IMR-90 (cell line): ENCODE measurements at regions not wholly inside any gene's neighbourhood (a gene's known extent, or its start where the extent isn't known, plus 50 kb on each side); places are given as distances from the start of the nearest gene placed in this dataset.

Experiments used
- ATAC-seq: fragments of 200-7000 bp; cut with Tn5 transposase; 2 replicates; pipeline ENCODE4 v1.9.1; 2020; ENCODE audit warnings: low read depth, mild to moderate bottlenecking, moderate library complexity
- BruUV-seq: library from RNA; stranded (reverse); fragments of 400-500 nt; replicated peaks from 2 replicates; lab custom pipeline; 2021; lab: Mats Ljungman, UMichigan
- CTCF ChIA-PET: fragments of 300-600 bp; formaldehyde crosslinking; extraction: SDS; loops from one replicate; lab custom pipeline; 2021; ENCODE audit warnings: antibody characterized with exemption; lab: Yijun Ruan, JAX
- POLR2A ChIA-PET: fragments of 300-600 bp; sonication (Branson Sonifier 250); formaldehyde crosslinking; loops from one replicate; lab custom pipeline; 2022; ENCODE audit warnings: antibody characterized with exemption; ENCODE audit not compliant: unreplicated experiment; lab: Charles Lee
- DNase-seq: peaks from one replicate; pipeline ENCODE4 v3.0.0; 2013
- H2AFZ ChIP-seq: replicated peaks from 2 replicates; pipeline ENCODE3; 2013; ENCODE audit warnings: low read length, mild to moderate bottlenecking; ENCODE audit not compliant: poor library complexity
- H2AK5ac ChIP-seq: 2 replicates; pipeline ENCODE4 v1.6.1; 2013; ENCODE audit warnings: low read depth, low read length, inconsistent platforms
- H2AK9ac ChIP-seq: replicated peaks from 2 replicates; pipeline ENCODE3; 2013; ENCODE audit warnings: mild to moderate bottlenecking, low read depth, low read length, moderate library complexity; ENCODE audit not compliant: poor library complexity
- H2BK120ac ChIP-seq: 2 replicates; pipeline ENCODE4 v1.6.1; 2013; ENCODE audit warnings: low read depth, low read length, inconsistent platforms
- H2BK15ac ChIP-seq: 3 replicates; pipeline ENCODE4 v1.6.1; 2013; ENCODE audit warnings: low read depth, low read length, inconsistent platforms
- H2BK20ac ChIP-seq: 2 replicates; pipeline ENCODE4 v1.6.1; 2013; ENCODE audit warnings: low read depth, mild to moderate bottlenecking, inconsistent platforms, low read length, moderate library complexity
- H2BK5ac ChIP-seq: 2 replicates; pipeline ENCODE4 v1.6.1; 2013; ENCODE audit warnings: mild to moderate bottlenecking, low read depth, low read length, inconsistent platforms; ENCODE audit not compliant: poor library complexity, severe bottlenecking
- H3K14ac ChIP-seq: replicated peaks from 2 replicates; pipeline ENCODE4 v1.6.1; 2013; ENCODE audit warnings: low read depth, low read length, inconsistent platforms
- H3K18ac ChIP-seq: 2 replicates; pipeline ENCODE4 v1.6.1; 2013; ENCODE audit warnings: low read depth, low read length, control low read depth
- H3K23ac ChIP-seq: 2 replicates; pipeline ENCODE4 v1.6.1; 2013; ENCODE audit warnings: low read depth, low read length, inconsistent platforms
- H3K27ac ChIP-seq: 2 replicates; pipeline ENCODE4 v1.5.1; 2013; ENCODE audit warnings: mild to moderate bottlenecking, control low read depth, low read length; ENCODE audit not compliant: insufficient read depth
- H3K27me3 ChIP-seq: 2 replicates; pipeline ENCODE4 v1.6.1; 2013; ENCODE audit warnings: low read length; ENCODE audit not compliant: control insufficient read depth, insufficient read depth
- H3K36me3 ChIP-seq: 2 replicates; pipeline ENCODE4 v1.6.1; 2013; ENCODE audit warnings: low read length, mixed read lengths; ENCODE audit not compliant: control insufficient read depth, insufficient read depth
- H3K4ac ChIP-seq: 2 replicates; pipeline ENCODE4 v1.6.1; 2013; ENCODE audit warnings: low read depth, low read length, inconsistent platforms
- H3K4me1 ChIP-seq: 2 replicates; pipeline ENCODE4 v1.6.1; 2013; ENCODE audit warnings: low read length, mixed read lengths; ENCODE audit not compliant: control insufficient read depth, insufficient read depth
- H3K4me2 ChIP-seq: 2 replicates; pipeline ENCODE4 v1.6.1; 2013; ENCODE audit warnings: low read depth, mild to moderate bottlenecking, control low read depth, low read length, moderate library complexity
- H3K4me3 ChIP-seq: 2 replicates; pipeline ENCODE4 v1.5.1; 2013; ENCODE audit warnings: low read depth, mild to moderate bottlenecking, control low read depth, low read length, moderate library complexity; ENCODE audit not compliant: insufficient read depth
- H3K56ac ChIP-seq: 2 replicates; pipeline ENCODE4 v1.6.1; 2013; ENCODE audit warnings: low read length, inconsistent platforms; ENCODE audit not compliant: insufficient read depth; ENCODE audit errors: extremely low read depth
- H3K79me1 ChIP-seq, 2 experiments: 2 replicates each; pipeline ENCODE4 v1.6.1; 2013; ENCODE audit warnings: low read length in 2 of 2, inconsistent platforms in 1 of 2, low read depth in 1 of 2
- H3K9ac ChIP-seq: 2 replicates; pipeline ENCODE4 v1.6.1; 2013; ENCODE audit warnings: low read depth, low read length, control low read depth
- H3K9me1 ChIP-seq: 2 replicates; pipeline ENCODE4 v1.6.1; 2013; ENCODE audit warnings: low read length, inconsistent platforms; ENCODE audit not compliant: insufficient read depth
- H3K9me3 ChIP-seq: 2 replicates; pipeline ENCODE4 v1.6.1; 2013; ENCODE audit warnings: low read length; ENCODE audit not compliant: control insufficient read depth, insufficient read depth
- H4K20me1 ChIP-seq: 2 replicates; pipeline ENCODE4 v1.6.1; 2013; ENCODE audit warnings: low read length, inconsistent platforms; ENCODE audit not compliant: insufficient read depth
- H4K5ac ChIP-seq: 2 replicates; pipeline ENCODE4 v1.6.1; 2013; ENCODE audit warnings: mild to moderate bottlenecking, low read depth, low read length, control low read depth
- H4K8ac ChIP-seq, 2 experiments: 2 replicates each; pipeline ENCODE4 v1.6.1; 2013; ENCODE audit warnings: low read depth in 2 of 2, low read length in 2 of 2, control low read depth in 1 of 2, inconsistent platforms in 1 of 2
- H4K91ac ChIP-seq: 2 replicates; pipeline ENCODE4 v1.6.1; 2013; ENCODE audit warnings: low read depth, low read length, inconsistent platforms; ENCODE audit not compliant: insufficient read depth
- CHD1 ChIP-seq: IDR thresholded peaks from 2 replicates; pipeline ENCODE4 v1.6.1; 2012; ENCODE audit warnings: low read depth, low read length, improper control_type of control experiment
- CTCF ChIP-seq: conservative IDR thresholded peaks from 2 replicates; pipeline ENCODE4 v1.5.1; 2012; ENCODE audit warnings: mild to moderate bottlenecking, low read depth, low read length, improper control_type of control experiment
- FOS ChIP-seq: fragments of 150-350 bp; IDR thresholded peaks from 2 replicates; pipeline ENCODE4 v1.6.1; 2016; ENCODE audit warnings: low read depth, low read length
- NFE2L2 ChIP-seq: fragments of 150-350 bp; IDR thresholded peaks from 2 replicates; pipeline ENCODE4 v1.6.1; 2016; ENCODE audit warnings: low read depth, mild to moderate bottlenecking, low read length
- POLR2A ChIP-seq: IDR thresholded peaks from 2 replicates; pipeline ENCODE4 v1.6.1; 2012; ENCODE audit warnings: mild to moderate bottlenecking, low read depth, low read length
- USF2 ChIP-seq: fragments of 150-350 bp; IDR thresholded peaks from 2 replicates; pipeline ENCODE4 v1.6.1; 2017; ENCODE audit warnings: mild to moderate bottlenecking, antibody characterized with exemption, low read length, low read depth
- WGBS, 2 experiments: methylation state at CpG; one replicate each; pipeline versions ENCODE4 v1.1.5 to v1.1.7; 2013; ENCODE audit warnings: missing lambda C conversion rate in 2 of 2; ENCODE audit not compliant: insufficient read length in 1 of 2; ENCODE audit errors: extremely low coverage in 2 of 2; 5-methylcytosine and 5-hydroxymethylcytosine counted together
- dilution Hi-C: fragments of 300-500 bp; cut with HindIII; formaldehyde crosslinking; loops from one replicate; pipeline ENCODE4 v1.14.3; 2018; ENCODE audit warnings: low sequenced_read_pairs; ENCODE audit not compliant: unreplicated experiment
- in situ Hi-C: fragments of 300-500 bp; cut with MboI; formaldehyde crosslinking; loops from 3 replicates; pipeline ENCODE4 v1.14.3; 2019; ENCODE audit warnings: low sequenced_read_pairs, inconsistent platforms, mixed read lengths
- intact Hi-C: fragments of 100-400 bp; cut with micrococcal nuclease; formaldehyde crosslinking; loops from 2 replicates; pipeline ENCODE4 v1.10.0; 2022

- no peak overlapping the region for H2AFZ ChIP-seq
- H3K36me3 ChIP-seq: no peaks in the 10 kb centered on the region
- H2AK5ac ChIP-seq: no peak overlapping the region
- no peaks in the 10 kb centered on the region for H3K79me1 ChIP-seq
- dilution Hi-C loops (no loop called here), intact Hi-C loops (no loop called here), in situ Hi-C loops (no loop called here)
- H4K91ac ChIP-seq: no peak overlapping the region
- no peaks in the 10 kb centered on the region for H3K27me3 ChIP-seq
- no peaks in the 10 kb centered on the region for H4K20me1 ChIP-seq
- ATAC-seq (no peak), DNase-seq (no peak)
- H3K4ac ChIP-seq: no peak overlapping the region
- H4K8ac ChIP-seq: no peak overlapping the region
- no TSS peak for BruUV-seq
- no peak overlapping the region for H3K4me2 ChIP-seq
- no peak overlapping the region for H2AK9ac ChIP-seq
- H2BK120ac ChIP-seq: no peak overlapping the region
- H3K14ac ChIP-seq: no peak overlapping the region
- H2BK20ac ChIP-seq: no peak overlapping the region
- no peak overlapping the region for H2BK15ac ChIP-seq
- H2BK5ac ChIP-seq: no peak overlapping the region
- H3K18ac ChIP-seq: no peak overlapping the region
- WGBS, 2 experiments: no CpG with 5 or more reads among the region's 1 CpG
- no peaks in the 10 kb centered on the region for H3K9me3 ChIP-seq
- H4K5ac ChIP-seq: no peak overlapping the region
- H3K23ac ChIP-seq: no peak overlapping the region
- POLR2A ChIA-PET: no interaction called here
- H3K27ac ChIP-seq: no peak overlapping the region
- no peaks in the 10 kb centered on the region for H3K9me1 ChIP-seq
- no peak overlapping the region for H3K4me3 ChIP-seq
- no peak for TF ChIP-seq FOS
- no peak for TF ChIP-seq NFE2L2
- TF ChIP-seq CTCF: no peak
- no peak for TF ChIP-seq CHD1
- TF ChIP-seq USF2: no peak
- no peak for TF ChIP-seq POLR2A
- CTCF ChIA-PET: no interaction called here
- no peaks in the 10 kb centered on the region for H3K4me1 ChIP-seq
- H3K9ac ChIP-seq: no peak overlapping the region
- H3K56ac ChIP-seq: no peak overlapping the region
Measured at GRCh38 chr7:25427721-25428120, 199.4 kb upstream of the NPVF start.
